Hematopoietic multipotent progenitor cell treated with erythropoietin and hydrocortisone succinate and interleukin-3 and kit ligand, for 17 days (in vitro differentiated cells): ENCODE measurements at regions not wholly inside any gene's neighbourhood (a gene's known extent, or its start where the extent isn't known, plus 50 kb on each side); places are given as distances from the start of the nearest gene placed in this dataset.
"Not testable (repeated sequence)": the region's sequence is repeated elsewhere in the genome, so short reads cannot be mapped to it uniquely, and the experiment has no call there.

Source experiments
- DNase-seq: peaks from one replicate; pipeline ENCODE4 v3.0.0-alpha.2; 2015; ENCODE audit warnings: low spot score

DNA sequence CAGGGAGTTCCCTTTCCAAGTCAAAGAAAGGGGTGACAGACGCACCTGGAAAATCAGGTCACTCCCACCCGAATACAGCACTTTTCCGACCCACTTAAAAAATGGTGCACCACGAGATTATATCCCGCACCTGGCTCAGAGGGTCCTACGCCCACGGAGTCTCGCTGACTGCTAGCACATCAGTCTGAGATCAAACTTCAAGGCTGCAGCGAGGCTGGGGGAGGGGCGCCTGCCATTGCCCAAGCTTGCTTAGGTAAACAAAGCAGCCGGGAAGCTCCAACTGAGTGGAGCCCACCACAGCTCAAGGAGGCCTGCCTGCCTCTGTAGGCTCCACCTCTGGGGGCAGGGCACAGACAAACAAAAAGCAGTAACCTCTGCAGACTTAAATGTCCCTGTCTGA lies 277.8 kb upstream of the ARHGAP42 start:
- DNase-seq, result not testable (repeated sequence)

DNA sequence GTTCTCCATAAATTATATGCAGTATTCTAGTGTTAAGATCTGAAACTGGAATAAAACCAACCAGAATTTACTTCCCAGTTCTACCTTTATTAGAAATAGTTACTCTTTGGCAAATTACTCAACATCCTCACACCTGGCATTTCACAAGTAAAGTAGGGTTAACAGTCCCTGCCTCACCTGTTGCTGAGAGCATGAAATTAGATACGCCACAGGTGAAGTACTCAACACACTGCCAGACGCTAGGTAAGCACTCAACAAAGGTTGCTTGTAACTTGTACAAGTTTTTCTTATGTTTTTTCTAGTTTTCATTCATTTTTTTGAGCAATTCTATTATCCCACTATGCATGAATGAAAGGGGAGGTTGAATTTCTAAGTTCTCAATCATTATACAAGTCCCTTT lies 267.6 kb upstream of the ARHGAP42 start:
- no peak for DNase-seq

DNA sequence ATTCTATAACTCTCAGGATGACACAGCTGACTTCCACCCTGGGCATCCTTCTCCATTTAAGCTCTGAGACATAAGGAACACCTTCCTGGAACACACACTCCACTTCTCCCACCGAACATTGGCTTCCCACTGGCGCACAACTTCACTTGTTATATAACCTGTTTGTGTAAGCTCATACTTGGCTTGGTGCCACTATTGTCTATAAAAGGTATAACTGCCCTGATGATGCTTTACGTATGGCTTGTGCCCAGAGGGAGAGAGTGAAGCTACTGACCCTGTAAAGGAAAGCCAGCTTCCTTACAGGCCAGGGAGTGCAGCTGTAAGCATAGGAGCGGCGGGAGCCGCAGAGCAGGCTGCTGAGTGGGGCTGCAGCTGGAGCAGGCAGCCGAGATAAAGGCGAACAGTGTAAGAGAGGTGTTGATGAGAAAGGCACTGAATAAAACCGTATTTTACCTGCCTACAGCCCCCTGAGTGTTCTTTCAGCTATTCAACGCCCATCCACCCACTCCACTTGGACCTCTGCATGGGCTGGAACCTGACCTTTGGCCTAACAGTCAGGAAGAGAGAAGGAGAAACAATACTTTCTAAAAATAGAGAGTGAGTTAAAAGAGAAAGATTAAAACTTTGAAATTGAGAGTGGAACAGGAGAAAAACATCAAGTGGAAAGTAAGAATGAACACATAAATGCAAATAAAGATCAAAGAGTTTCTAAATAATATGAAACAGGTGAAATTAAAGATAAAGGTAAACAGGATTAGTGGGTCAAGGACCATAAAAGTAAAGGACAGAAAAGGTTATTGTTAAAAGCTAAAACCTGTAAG lies 252.1 kb upstream of the ARHGAP42 start:
- no peak for DNase-seq

DNA sequence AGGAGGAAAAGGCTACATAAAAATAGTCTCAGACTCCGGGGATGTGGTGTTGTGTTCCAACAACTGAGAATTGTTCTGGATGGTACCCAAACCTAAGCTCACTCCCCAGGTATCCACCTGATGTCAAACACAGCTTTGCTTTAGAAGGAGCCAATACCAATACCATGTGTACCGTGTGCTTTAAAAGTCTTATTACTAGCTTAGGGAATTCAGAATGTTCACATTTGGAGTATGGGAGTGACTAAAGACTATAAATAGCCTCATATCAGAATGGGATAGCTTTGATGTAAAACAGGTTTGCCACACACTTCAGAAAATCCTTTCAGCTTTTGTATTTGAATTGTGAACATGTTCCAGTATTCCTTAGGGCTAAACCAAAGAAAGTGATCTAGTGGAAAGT lies 248.7 kb upstream of the ARHGAP42 start:
- DNase-seq, result no peak

DNA sequence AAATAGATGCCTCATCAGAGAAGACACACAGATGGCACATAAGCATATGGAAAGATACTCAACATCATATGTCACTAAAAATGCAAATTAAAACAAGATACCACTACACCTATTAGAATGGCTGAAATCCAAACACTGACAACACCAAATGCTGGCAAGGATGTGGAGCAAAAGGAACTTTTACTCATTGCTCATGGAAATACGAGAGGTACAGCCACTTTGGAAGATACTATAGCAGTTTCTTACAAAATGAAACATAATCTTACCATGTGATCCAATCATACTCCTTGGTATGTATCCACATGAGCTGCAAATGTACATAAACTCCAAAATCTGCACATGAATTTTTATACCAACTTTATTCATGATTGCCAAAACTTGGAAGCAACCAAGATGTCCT lies 246.0 kb upstream of the ARHGAP42 start:
- DNase-seq, result no peak

DNA sequence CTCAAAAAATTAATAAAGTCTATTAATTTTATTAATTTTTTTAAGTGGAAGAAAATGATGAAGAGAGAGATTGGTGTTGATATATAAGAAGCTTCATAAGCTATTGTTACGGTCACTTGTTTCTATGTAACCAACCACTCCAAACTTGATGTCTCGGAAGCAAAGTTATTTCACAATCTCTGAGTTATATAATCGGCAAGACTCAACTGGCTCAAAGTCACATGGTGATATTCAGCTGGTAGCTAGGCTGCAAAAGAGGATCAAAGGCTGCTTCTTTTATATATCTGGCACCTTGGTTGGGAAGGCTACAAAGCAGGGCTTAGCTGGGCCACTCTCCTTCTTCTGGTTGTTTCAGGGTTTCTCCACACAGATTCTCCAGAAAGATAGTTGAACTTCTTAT lies 245.1 kb upstream of the ARHGAP42 start:
- no peak for DNase-seq

DNA sequence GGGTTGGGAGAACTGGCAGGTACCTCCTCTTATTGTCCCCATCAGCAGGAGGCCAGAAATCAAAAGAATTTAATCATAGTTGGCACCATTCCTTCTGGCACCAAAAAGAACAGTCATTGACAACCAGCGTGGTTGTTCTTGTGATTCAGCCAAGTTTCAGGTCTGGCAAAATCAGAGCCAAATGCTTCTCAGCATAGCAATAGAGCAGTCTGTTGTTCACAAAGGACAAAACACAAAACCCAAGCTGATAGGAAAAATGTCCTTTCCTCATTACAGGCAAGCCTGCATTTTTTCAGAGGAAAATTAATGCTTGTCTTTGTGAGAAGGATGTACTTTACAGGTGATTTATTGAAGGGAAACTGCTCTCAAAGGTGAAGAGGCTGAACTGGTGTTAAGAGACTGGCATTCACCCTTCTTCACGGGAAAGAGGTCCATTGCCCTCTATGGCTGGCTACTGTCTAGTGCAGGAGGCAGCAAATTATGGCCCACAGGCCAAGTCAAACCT lies 241.8 kb upstream of the ARHGAP42 start:
- no peak for DNase-seq

DNA sequence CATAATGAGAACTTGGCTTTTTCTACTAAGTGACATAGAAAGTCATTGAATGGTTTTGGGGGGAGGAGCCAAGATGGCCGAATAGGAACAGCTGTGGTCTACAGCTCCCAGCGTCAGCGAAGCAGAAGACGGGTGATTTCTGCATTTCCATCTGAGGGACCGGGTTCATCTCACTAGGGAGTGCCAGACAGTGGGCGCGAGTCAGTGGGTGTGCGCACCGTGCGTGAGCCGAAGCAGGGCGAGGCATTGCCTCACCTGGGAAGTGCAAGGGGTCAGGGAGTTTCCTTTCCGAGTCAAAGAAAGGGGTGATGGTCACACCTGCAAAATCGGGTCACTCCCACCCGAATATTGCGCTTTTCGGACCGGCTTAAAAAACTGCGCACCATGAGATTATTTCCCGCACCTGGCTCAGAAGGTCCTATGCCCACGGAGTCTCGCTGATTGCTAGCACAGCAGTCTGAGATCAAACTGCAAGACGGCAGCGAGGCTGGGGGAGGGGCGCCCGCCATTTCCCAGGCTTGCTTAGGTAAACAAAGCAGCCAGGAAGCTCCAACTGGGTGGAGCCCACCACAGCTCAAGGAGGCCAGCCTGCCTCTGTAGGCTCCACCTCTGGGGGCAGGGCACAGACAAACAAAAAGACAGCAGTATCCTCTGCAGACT lies 235.2 kb upstream of the ARHGAP42 start:
- DNase-seq, result not testable (repeated sequence)

DNA sequence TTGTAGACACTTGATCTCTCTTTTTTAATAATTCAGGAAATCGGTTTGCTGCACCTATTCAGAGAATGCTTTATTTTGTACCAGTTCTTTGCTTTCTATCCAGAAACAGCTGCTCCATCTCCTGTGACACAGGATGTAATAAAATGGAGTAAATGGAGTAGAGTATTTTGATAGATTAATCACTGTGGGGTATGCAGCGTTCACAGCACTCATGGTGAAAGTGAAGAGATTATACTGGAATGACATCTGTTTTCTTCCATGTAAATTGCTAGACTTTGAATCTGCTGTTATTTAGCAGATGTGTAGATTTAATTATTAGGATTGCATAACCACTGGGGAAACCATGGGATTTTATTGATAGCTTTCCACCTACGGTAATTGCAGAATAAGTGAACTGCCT lies 227.3 kb upstream of the ARHGAP42 start:
- no peak for DNase-seq

DNA sequence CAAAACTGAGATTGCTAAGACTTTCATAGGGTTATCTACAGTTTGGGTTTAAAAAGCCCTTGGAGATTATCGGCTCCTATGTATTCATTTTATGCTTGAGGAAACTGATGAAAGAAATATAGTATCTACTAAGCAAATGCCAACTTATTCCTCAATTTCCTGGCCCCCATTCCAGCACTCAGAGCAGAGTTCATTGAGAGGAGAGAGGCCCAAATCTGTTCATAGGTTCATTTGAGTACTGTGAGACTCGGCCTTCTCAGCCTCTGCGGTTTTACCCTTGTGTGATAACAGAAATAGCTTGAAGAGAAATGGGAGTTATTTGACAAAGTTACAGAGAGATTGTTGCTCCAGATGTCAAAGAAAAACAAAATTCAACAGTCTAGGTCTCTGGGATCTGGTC lies 226.7 kb upstream of the ARHGAP42 start:
- no peak for DNase-seq

DNA sequence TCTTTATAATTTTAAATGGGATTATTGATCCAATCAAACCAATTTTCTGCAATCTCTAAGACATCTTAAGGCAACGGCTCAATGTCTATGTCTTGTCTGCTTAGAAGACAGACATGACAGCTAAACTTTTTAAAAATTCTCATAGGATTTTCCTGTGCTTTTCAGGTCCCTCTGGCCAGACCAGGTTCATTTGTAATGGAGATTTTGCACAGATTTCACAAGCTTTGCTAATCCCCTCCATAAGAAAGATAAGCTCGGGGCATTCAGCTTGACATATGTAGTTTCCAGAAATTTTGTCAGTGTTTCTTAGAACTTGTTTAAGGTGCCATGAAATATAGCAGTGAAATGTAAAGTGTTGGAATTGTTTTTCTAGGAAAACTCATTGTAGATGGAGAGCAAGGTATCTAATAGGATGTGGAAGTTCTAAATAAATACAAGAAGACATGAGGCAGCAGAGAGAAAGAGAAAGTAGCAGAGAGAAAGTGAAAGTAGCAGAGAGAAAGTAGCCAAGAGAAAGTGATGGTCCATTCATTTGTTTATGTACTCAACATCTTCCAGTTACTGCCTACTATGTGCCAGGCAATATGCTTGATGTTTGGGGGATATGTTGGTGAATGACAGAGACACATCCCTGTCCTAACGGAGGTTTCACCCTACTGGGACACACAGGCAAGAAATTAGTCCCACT lies 219.1 kb upstream of the ARHGAP42 start:
- no peak for DNase-seq

DNA sequence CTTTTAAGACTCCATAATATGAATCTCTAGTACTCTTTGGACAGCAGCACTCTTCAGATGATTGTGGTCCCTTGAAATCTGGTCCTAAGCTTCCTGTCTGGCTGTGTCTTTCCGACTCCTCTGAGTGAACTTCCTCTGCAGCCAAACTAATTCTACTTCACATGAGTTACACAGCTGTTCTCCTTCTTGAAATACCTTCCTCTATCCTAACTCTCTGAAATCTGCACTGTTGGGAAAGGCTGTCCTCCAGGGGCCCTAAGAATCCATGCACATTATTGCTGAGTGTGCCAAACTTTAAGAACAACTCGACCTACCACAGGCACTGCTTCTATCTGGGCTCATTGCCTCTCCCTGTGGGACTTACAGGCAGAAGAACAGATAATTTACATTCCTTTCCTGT lies 217.3 kb upstream of the ARHGAP42 start:
- no peak for DNase-seq

DNA sequence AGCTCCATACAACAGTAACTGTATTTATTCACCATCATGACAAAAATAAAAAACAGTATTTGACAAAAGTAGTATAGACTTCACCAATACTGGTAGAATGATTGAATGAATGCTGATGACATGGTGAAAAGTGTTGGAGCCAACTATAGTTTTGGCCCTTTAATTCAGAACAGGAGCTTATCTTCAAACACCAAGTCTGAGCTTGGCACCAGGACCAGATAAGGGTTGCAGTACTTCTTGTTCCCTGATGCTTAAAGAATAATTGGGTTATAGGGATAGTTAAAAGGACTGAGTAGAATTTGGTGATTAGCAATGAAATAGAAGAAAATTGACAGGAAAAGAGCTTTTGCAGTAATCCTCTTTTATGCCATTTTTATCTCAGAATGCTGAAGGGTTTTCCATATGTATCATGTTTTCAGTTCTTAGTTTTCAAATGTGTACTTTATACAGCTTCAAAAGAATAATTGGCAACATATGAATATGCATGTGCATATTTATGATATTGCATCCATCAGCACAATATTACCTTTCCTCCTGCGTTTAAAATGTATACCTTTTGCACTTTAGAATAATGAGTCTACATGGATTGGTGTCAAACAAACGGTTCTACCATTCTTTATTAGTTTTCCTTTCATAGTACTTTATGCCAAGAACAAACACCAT lies 214.2 kb upstream of the ARHGAP42 start:
- DNase-seq, result no peak

DNA sequence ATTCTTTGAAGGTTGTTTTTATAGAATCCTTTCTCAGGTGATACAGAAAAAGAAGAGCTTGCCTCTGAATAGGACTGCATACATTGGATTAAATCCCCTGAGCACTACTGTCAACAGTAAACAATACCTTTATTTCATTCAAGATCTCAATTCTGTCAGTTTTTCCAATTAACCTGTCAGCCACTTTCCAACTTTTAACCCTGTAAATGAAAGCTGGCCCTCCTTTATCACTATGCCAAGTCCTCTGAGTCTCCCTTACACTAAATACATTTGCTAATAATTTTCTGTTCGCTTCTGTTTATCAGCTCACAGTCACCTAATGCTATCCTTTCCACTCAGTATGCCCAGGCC lies 213.7 kb upstream of the ARHGAP42 start:
- DNase-seq, result no peak

DNA sequence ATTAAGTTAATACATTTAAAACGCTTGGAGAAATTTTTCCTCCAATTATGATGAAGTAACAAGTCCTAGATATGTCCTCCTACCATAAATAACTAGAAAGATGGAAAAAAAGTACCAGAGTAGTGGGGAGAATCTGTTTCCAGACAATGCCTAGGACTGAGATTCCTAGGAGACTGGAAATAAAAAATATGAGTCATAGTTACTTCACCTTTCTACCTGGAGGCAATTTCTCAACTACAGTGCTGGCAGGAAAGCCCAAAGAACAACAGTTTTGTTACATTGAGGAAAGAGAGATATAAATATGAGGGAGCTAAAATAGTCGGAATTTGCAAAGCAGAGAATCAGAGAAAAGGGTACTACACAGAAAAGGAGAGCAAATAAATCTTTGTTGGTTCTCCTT lies 202.1 kb upstream of the ARHGAP42 start:
- no peak for DNase-seq

DNA sequence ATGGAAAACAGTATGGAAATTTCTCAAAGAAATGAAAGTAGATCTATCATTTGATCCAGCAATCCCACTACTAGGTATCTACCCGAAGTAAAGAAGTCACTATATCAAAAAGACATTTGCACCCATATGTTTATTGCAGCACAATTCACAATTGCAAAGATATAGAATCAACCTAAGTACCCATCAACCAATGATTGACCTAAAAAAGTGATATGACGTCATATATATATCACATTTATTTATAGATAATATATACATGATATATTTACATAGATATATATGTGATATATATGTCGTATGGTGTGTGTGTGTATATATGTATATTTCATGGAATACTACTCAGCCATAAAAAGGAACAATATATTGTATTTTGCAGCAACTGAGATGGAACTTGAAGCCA lies 188.3 kb upstream of the ARHGAP42 start:
- no peak for DNase-seq

DNA sequence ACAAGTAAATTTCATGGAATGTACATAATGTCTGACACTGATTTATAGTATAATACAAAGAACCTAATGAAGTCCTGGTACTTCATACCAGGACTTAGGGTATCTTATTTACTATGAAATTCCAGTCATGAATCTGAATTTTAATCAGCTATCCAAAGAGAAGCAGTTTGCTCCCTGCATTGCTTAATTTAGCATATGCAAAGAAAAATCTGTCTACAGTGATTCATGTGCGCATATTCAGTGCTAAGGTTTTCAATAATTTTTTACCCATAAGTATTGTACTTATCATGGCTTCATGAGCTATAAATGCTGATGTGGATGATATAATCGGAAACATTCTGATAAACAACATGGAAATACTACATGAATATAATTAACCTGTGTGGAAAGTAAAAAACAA lies 185.6 kb upstream of the ARHGAP42 start:
- no peak for DNase-seq

DNA sequence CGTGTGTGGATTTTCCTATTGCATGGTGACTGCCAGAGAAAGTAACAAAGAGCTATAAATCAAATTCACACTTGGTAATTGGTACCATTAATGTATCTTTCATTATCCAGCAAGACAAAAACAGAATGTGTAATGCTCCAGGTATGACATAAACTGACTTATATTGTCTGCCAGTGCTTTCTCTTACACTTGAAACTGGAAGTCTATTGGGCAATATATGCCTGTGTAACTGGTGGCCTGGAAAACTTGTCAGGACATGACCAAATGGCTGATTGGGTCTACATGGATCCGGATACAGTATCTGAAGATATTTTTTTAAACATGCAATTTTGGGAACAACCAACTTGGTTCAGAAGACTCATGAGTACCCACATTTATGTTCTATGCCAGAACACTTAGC lies 174.6 kb upstream of the ARHGAP42 start:
- no peak for DNase-seq

DNA sequence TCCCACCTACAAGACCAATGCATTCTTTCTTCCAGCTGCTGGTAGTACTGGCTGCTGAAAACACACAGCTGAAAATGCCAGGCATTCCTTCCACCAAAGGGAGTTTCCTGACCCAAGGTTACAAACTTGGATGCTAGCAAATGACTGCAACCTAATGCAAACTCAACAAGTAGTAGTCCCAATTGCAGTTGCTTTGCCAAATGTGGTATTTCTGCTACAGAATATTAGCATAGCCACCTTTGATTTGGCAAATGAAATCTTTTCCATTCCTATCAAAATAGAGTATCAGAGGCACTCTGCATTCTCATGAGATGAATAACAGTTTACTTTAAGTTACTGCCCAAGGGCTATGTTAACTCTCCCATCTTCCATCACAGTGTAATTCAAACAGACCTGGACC lies 172.0 kb upstream of the ARHGAP42 start:
- no peak for DNase-seq

DNA sequence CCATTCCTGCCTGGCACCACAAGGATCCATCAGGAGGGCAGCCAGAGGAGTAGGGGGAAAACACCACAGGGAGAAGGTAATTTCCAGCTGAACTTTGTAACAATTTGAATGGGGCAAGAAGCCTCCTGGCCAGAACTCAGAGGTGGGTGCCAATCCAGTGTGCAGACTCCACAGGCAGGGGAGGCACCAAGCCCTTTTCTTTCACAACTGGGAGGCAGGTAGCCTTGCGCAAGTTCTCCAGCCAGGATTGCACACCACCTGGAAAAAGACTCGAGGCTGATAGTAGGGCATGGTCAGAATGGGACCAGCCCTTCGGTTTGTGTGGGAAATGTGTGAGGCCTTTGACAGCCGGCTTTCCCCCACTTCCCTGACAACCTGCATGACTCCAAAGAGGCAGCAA lies 161.9 kb upstream of the ARHGAP42 start:
- DNase-seq, result no peak

DNA sequence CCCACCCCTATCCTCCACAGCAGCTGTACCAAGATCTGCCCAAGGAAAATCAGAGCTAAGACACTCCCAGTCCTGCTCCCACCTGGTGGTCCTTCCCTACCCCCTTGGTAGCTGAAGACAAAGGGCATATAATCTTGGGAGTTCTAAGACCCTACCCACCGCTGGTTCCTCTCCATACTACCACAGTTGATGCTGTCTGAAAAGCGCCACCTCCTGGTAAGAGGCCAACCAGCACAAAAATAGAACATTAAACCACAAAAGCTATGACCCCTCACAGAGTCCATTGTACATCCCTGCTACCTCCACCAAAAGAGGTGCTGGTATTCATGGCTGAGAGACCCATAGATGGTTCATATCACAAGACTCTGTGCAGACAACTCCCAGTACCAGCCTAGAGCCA lies 161.5 kb upstream of the ARHGAP42 start:
- no peak for DNase-seq

DNA sequence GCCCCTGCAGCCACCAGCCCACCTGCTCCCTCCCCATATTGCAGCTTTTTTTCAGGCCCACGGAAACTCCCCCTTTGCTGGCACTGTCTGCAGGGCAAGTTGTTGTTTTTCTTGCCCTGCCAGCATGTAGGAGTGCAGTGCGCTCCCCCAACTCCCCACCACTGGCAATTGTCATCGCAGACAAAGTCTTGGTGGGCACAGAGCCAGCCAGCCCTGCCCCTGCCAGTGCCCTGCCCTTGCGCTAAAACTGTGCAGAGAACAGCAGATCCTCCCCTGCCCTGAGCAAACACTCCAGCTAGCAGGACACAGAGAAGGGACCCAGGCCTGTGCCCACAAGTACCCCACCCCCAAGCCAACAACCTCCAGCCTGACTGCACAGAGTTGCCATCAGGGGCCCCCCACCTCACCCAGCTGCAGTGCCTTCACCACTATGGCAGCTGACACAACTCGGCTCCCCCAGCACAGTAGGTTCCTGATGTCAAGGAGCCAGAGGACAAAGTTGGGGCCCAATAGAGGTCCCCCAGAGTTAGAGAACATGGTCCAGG lies 158.1 kb upstream of the ARHGAP42 start:
- DNase-seq, result no peak
